Stimulated activated naive CD8-positive, alpha-beta T cell treated with anti-CD3 and anti-CD28 coated beads, Interleukin-15, Interleukin-2, amounts not matched to agents 100 ng/mL and 50 ng/mL, for 24 hours (primary cell): ENCODE measurements at regions not wholly inside any gene's neighbourhood (a gene's known extent, or its start where the extent isn't known, plus 50 kb on each side); places are given as distances from the start of the nearest gene placed in this dataset.
"Not testable (repeated sequence)": the region's sequence is repeated elsewhere in the genome, so short reads cannot be mapped to it uniquely, and the experiment has no call there.

Experiments
- H3K27ac Mint-ChIP-seq: one replicate; pipeline ENCODE4 v1.8.0; 2021; ENCODE audit warnings: mild to moderate bottlenecking, mixed read lengths
- H3K27me3 Mint-ChIP-seq: one replicate; pipeline ENCODE4 v1.8.0; 2021; ENCODE audit warnings: mixed read lengths
- H3K36me3 Mint-ChIP-seq: one replicate; pipeline ENCODE4 v1.8.0; 2021; ENCODE audit warnings: low read depth, mixed read lengths
- H3K4me1 Mint-ChIP-seq: one replicate; pipeline ENCODE4 v1.8.0; 2021; ENCODE audit warnings: low read depth, mixed read lengths
- H3K4me3 Mint-ChIP-seq: one replicate; pipeline ENCODE4 v1.8.0; 2021; ENCODE audit warnings: mild to moderate bottlenecking, mixed read lengths
- H3K9me3 Mint-ChIP-seq: one replicate; pipeline ENCODE4 v1.8.0; 2021; ENCODE audit warnings: mixed read lengths

DNA sequence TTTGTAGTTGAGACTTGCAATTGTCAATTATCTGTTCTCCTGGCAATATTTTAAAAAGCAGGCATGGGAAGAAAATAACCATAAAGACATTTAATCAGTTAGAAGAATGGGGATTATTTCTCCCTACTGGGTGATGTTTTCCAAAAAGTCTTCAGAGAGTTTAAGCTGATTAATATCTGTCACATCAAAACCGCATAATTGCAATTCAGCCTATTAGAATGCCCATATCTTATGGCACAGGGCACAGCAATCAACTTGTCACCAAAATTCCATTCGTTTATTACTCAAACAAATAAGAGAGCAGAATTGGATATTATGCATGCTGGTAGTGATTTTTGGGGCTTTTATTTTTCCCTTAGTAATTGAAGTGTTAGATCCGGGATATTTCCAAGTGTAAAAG lies 218.7 kb downstream of the RNF144B start:
- H3K4me3 Mint-ChIP-seq: no peak overlapping the region
- H3K27me3 Mint-ChIP-seq: peaks cover 10% of the 10 kb centered on the region
- H3K4me1 Mint-ChIP-seq: no peaks in the 10 kb centered on the region
- H3K9me3 Mint-ChIP-seq: peaks cover 12% of the 10 kb centered on the region
- no peak overlapping the region for H3K27ac Mint-ChIP-seq
- H3K36me3 Mint-ChIP-seq: no peaks in the 10 kb centered on the region

DNA sequence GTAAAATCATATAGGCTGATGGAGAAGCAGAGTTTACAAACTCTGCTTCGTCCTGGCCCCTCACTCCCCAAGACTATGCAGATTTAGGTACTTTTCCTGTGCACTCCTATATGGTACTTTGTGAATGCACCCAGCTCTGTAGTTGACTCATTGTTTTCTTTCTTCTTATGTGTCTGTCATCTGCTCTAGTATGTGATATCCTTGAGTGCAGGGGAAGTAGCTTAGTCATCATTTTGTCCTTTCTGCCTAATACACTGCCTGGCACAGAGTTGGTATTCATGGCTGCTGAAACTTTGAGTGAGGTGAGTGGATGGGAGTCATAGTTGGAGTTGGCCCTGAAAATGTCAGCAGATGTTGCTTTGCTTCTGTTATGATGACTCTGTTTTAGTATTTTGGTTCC lies 222.6 kb downstream of the RNF144B start:
- no peak overlapping the region for H3K27ac Mint-ChIP-seq
- peaks cover 24% of the 10 kb centered on the region for H3K27me3 Mint-ChIP-seq
- H3K9me3 Mint-ChIP-seq: peaks cover 12% of the 10 kb centered on the region
- H3K4me3 Mint-ChIP-seq: no peak overlapping the region
- H3K36me3 Mint-ChIP-seq: no peaks in the 10 kb centered on the region
- H3K4me1 Mint-ChIP-seq: no peaks in the 10 kb centered on the region

DNA sequence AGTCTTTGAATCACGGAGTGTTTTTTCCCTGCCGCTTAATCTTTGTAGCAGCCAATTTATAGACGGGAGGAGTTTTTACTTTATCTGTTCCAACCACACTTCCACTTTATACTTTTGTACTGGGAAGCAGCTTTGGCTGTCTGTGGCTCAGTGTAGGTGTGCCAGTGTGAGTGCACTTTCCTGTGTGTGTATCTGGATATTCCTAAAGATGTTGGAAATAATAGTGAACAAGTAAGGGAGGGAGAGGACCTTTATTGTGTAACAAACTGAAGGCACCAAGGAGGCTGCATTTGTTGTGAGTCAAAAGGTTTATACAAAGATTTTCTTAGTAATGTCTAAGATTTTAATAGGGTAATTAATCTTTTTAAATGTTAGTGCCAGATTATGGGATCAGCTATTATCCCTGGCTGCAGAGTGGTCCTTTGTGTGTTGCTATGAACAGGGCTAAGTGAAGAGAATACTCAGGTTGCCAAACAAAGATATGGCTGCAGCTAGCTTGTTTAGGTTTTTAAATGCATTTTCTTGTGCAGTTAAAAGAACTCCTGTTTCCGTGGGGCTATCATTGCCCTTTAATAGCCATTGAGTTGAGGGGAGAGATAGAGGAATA lies 226.3 kb downstream of the RNF144B start:
- no peaks in the 10 kb centered on the region for H3K4me1 Mint-ChIP-seq
- no peak overlapping the region for H3K27ac Mint-ChIP-seq
- H3K9me3 Mint-ChIP-seq: peaks cover 20% of the 10 kb centered on the region
- H3K27me3 Mint-ChIP-seq: peaks cover 25% of the 10 kb centered on the region
- H3K4me3 Mint-ChIP-seq: no peak overlapping the region
- no peaks in the 10 kb centered on the region for H3K36me3 Mint-ChIP-seq

DNA sequence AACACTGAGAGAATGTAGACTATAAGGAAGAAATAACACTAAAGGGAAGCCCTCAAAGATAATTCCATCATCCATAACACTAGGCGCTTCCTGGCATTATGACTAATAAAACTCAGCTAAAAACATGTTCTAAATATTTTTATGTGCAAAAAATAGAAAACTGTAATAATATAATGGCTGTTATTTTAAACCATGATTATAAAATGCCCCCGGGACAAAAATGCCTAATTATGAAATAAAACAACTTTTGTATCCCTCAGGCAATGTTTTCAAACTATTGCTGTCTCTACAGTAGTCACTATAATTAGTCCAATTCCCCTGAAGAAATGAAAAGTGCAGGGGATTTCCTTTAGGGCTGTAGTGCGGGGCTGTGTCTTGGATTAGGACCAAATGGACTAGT lies 242.4 kb downstream of the RNF144B start:
- no peak overlapping the region for H3K4me3 Mint-ChIP-seq
- no peaks in the 10 kb centered on the region for H3K36me3 Mint-ChIP-seq
- peaks cover 3% of the 10 kb centered on the region for H3K27me3 Mint-ChIP-seq
- no peaks in the 10 kb centered on the region for H3K4me1 Mint-ChIP-seq
- no peak overlapping the region for H3K27ac Mint-ChIP-seq
- H3K9me3 Mint-ChIP-seq: no peaks in the 10 kb centered on the region

DNA sequence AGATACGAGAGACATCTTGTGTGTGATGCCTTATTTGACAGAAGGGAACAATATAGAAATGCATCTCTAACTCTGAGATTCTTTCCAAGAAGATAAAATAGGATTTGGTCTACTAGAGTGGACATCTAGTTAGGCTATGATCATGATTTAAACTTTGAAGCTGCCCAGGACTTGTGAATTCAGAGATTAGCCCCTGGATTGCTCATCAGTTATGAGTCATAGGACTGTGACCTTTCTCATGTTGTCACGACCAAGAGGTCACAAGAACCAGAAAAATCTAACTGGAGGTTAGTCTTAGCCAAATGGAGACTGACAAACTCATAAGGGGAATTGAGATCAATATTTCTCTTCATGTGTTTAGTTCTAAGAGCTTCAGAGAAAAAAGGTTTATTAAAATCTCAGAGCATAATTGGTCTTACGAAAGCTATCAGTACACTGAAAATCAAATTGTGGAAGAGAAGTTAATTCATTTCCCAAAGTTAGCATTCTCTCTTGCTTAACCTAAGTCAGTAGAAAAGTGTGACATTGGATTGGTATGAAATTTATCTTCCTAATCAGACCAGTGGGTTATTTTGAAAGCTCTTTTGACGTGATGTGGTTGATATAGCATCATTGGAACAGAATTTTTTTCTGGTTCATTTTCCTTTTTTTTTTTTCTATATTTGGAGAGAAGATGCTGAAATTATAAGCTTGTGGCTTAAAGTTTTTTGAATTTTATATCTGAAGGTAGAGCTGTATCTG lies 245.7 kb downstream of the RNF144B start:
- H3K4me3 Mint-ChIP-seq: no peak overlapping the region
- H3K27ac Mint-ChIP-seq: no peak overlapping the region
- no peaks in the 10 kb centered on the region for H3K9me3 Mint-ChIP-seq
- H3K36me3 Mint-ChIP-seq: no peaks in the 10 kb centered on the region
- no peaks in the 10 kb centered on the region for H3K27me3 Mint-ChIP-seq
- H3K4me1 Mint-ChIP-seq: no peaks in the 10 kb centered on the region

DNA sequence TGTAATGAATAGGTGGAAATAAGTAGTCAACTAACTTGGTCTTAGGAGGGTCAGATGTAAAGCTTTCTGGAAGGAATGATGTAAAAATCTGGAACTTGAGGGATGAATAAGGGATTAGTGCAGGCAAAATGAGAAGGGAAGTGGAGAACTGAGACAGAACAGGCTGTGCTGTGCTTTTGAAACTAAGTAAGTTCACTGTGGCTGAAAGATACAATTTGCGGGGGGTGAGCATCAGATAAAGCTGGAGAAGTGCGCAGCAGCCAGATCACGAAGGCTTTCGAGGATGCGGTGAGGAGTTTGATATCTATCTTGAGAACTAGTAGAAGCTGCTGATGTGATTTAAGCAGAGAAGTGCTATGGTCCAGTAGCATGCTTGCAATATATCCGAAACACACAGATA lies 247.8 kb downstream of the RNF144B start:
- no peaks in the 10 kb centered on the region for H3K4me1 Mint-ChIP-seq
- no peak overlapping the region for H3K4me3 Mint-ChIP-seq
- H3K36me3 Mint-ChIP-seq: no peaks in the 10 kb centered on the region
- H3K27ac Mint-ChIP-seq: no peak overlapping the region
- H3K27me3 Mint-ChIP-seq: no peaks in the 10 kb centered on the region
- no peaks in the 10 kb centered on the region for H3K9me3 Mint-ChIP-seq

DNA sequence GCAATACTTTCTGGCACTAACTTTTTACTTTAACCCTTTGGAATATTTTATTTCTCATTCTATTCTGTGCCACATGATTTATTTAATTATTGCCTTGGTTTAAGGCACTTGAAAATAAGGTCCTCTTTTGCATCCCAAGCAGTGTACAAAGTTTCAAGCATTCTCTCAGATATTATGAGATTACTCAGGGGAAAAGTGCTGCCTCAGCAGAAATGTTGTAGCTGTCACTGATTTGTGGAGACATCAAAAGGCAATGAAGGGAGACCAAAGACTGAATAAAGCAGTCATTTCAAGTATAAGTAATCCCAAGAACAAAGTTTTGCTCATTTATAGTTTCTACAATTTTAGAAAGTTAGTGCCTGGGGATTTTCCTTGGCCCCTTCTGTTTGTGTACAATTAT lies 253.0 kb downstream of the RNF144B start:
- no peaks in the 10 kb centered on the region for H3K27me3 Mint-ChIP-seq
- H3K4me3 Mint-ChIP-seq: no peak overlapping the region
- peaks cover 5% of the 10 kb centered on the region for H3K9me3 Mint-ChIP-seq
- no peaks in the 10 kb centered on the region for H3K36me3 Mint-ChIP-seq
- no peak overlapping the region for H3K27ac Mint-ChIP-seq
- H3K4me1 Mint-ChIP-seq: no peaks in the 10 kb centered on the region

DNA sequence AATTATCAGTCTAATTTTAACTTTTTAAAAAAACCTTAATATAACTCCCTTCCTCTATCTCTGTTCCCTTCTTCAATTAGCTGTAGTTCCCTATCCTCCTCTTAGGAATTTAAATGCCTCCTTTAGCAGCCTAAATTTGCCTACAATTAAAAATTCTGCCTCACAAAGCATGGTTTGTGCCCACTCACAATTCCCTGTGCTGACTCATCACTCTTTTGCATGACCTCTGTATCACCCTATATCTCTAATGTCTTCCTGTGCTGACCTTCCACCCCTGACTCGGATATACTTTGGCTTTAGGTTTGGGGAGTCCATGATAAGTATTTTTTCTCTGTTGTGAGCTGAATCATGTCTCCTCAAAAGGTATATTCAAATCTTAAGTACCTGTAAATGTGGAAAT lies 253.6 kb downstream of the RNF144B start:
- no peak overlapping the region for H3K27ac Mint-ChIP-seq
- no peaks in the 10 kb centered on the region for H3K4me1 Mint-ChIP-seq
- no peaks in the 10 kb centered on the region for H3K36me3 Mint-ChIP-seq
- peaks cover 5% of the 10 kb centered on the region for H3K9me3 Mint-ChIP-seq
- no peak overlapping the region for H3K4me3 Mint-ChIP-seq
- no peaks in the 10 kb centered on the region for H3K27me3 Mint-ChIP-seq

DNA sequence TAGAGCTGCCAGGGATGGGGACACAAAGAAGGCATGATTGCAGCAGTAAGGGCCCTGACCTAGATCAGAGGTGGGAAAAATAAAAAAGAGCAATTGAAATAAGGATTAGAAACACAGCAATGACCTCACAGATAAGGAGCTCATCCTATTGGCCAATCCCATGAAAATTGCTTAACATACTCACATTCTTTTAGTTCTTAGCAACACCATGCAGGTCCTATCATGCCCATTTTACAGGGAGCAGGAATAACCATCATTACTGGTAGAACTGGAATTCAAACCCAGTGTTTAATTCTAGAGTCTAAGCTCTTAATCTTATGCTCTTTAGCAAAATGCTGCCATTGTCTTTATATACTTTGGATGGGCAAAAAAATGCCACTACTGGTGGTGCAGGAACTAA lies 267.7 kb downstream of the RNF144B start:
- H3K27ac Mint-ChIP-seq: no peak overlapping the region
- H3K9me3 Mint-ChIP-seq: peaks cover 5% of the 10 kb centered on the region

DNA sequence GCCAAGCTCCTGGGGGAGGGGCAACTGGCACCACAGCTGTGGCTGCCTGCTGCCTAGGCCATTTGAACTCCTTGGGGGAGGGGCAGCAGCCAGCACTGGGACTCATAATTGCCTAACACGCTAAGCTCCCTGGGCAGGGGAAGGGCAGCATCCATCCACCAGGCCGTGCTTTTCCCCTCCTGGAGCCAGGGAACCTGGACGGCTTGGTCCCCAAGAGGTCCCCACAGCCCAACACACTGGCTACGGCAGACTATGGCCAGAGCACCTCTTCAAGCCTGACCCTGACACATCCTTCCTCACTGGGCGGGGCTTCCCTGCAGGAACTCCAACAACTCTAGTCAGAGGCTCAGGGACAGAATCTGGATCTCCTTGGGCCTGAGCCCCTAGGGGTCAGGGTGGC lies 269.4 kb downstream of the RNF144B start:
- H3K27ac Mint-ChIP-seq: no peak overlapping the region
- no peaks in the 10 kb centered on the region for H3K4me1 Mint-ChIP-seq
- no peaks in the 10 kb centered on the region for H3K27me3 Mint-ChIP-seq
- H3K4me3 Mint-ChIP-seq: no peak overlapping the region
- H3K9me3 Mint-ChIP-seq: peaks cover 5% of the 10 kb centered on the region
- no peaks in the 10 kb centered on the region for H3K36me3 Mint-ChIP-seq

More for the DNA sequence above, 267.7 kb downstream of the RNF144B start:
- H3K36me3 Mint-ChIP-seq: no peaks in the 10 kb centered on the region
- H3K4me3 Mint-ChIP-seq: no peak overlapping the region
- peaks cover 4% of the 10 kb centered on the region for H3K27me3 Mint-ChIP-seq
- no peaks in the 10 kb centered on the region for H3K4me1 Mint-ChIP-seq

DNA sequence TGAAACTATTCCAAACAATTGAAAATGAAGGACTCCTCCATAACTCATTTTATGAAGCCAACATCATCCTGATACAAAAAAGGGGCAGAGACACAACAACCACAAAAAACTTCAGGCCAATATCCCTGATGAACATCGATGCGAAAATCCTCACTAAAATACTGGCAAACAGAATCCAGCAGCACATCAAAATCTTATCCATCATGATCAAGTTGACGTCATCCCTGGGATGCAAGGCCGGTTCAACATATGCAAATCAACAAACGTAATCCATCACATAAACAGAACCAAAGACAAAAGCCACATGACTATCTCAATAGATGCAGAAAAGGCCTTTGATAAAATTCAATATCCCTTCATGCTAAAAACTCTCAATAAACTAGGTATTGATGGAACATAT lies 272.8 kb downstream of the RNF144B start:
- H3K27ac Mint-ChIP-seq, H3K9me3 Mint-ChIP-seq, H3K4me3 Mint-ChIP-seq, H3K36me3 Mint-ChIP-seq, H3K27me3 Mint-ChIP-seq, H3K4me1 Mint-ChIP-seq: not testable (repeated sequence)

DNA sequence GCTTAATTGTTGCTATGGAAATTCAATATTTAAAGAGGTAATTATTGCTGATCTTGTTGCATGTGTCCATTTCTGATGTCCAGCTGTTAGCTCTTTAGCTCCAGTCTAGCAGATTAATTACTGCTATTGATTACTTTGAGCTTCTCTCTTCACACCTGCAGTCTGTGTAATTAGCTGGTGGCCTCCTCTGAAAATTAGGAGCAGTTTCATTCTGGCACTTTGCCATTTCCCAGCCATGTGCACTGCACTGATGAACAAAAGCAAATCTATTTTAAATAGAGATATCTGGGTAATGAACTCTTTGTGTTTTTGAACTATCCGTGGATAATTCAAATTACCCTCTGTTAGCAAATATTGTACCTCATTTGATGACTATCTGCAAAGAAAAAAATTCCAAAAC lies 275.9 kb downstream of the RNF144B start:
- no peak overlapping the region for H3K27ac Mint-ChIP-seq
- peaks cover 5% of the 10 kb centered on the region for H3K9me3 Mint-ChIP-seq
- no peak overlapping the region for H3K4me3 Mint-ChIP-seq
- no peaks in the 10 kb centered on the region for H3K4me1 Mint-ChIP-seq
- H3K27me3 Mint-ChIP-seq: no peaks in the 10 kb centered on the region
- H3K36me3 Mint-ChIP-seq: no peaks in the 10 kb centered on the region

DNA sequence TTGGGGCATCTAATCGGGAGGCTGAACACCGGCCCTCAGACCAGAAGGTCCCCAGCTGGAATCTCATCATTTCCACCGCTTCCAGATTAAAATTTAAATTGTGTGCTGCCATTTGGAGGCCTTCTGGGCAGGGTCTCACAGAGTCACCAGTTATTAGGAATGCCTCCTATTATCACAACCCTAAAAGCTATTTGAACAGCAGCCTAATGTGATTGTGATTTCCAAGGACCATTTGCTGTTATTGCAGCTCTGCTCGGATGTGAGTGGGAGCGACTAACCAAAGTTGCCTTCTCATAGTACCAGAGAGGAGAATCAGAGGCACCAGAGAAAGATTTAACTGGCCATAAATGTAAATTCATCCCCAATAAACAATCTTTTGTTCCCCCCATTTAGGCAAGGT lies 277.3 kb downstream of the RNF144B start:
- H3K27me3 Mint-ChIP-seq: no peaks in the 10 kb centered on the region
- no peaks in the 10 kb centered on the region for H3K36me3 Mint-ChIP-seq
- no peak overlapping the region for H3K4me3 Mint-ChIP-seq
- H3K9me3 Mint-ChIP-seq: peaks cover 1% of the 10 kb centered on the region
- no peaks in the 10 kb centered on the region for H3K4me1 Mint-ChIP-seq
- no peak overlapping the region for H3K27ac Mint-ChIP-seq

DNA sequence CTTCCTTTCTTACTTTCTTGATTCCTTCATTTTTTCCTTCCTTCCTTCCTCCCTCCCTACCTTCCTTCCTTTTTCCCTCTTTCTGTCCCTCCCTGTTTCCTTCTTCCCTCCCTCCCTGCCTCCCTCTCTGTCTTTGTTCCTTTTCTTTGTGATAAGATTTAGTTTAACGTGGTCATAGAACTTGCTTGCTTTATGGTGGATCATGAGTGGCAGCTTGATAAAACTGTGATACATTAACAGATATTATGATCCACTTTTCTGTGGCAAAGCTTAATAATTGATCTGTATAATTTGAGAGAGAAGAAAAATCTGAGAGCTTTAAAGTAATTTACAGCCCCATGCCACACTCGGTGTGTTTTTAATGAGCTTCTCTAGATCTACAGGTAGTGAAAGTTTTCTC lies 280.5 kb downstream of the RNF144B start:
- H3K4me1 Mint-ChIP-seq: no peaks in the 10 kb centered on the region
- H3K27me3 Mint-ChIP-seq: no peaks in the 10 kb centered on the region
- H3K36me3 Mint-ChIP-seq: no peaks in the 10 kb centered on the region

DNA sequence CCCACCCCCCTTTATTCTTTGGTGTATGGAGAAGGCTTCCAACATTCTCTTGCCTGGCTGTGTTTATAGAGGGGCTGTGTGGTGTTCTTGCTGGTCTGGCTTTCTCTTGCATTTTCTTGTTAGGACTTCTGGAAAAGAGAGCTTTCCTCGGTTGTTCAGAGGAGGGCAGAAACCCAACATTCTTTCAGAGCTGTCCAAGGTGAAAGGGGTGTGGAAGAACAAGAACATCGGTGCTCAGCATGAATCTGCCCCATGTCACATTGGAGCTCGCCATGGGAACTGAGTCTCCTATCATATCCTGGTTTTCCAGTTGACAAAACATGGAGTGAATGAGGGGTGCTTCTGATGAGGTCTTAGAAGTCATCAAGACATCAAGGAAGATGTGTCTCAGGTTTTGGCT lies 281.8 kb downstream of the RNF144B start:
- Mint-ChIP-seq H3K9me3 (no peaks in the 10 kb centered on the region), H3K36me3 (no peaks in the 10 kb centered on the region), H3K27me3 (no peaks in the 10 kb centered on the region), H3K4me3 (no peak overlapping the region), H3K4me1 (no peaks in the 10 kb centered on the region), H3K27ac (no peak overlapping the region)

More for the DNA sequence above, 280.5 kb downstream of the RNF144B start:
- Mint-ChIP-seq H3K4me3 (no peak overlapping the region), H3K27ac (no peak overlapping the region), H3K9me3 (no peaks in the 10 kb centered on the region)

DNA sequence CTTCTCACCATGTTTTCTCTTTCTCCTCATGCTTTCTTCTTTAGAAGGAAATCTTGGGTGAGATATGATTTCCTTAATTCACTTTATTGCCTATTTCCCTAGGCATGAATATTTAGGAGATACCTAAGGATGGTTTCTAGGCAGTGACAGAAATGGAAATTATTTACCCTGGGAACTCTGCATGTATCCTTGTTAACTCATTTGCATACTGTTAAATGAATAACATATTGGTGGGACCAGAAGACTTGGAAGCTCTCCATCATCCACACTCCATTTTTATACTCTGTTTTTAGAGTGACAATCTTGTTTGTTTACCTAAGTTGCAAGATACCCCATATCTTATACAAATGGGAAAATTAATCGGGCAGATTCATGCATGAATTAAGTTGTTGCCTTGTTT lies 285.7 kb downstream of the RNF144B start:
- Mint-ChIP-seq H3K4me1 (no peaks in the 10 kb centered on the region), H3K4me3 (no peak overlapping the region), H3K27me3 (no peaks in the 10 kb centered on the region), H3K27ac (no peak overlapping the region), H3K36me3 (no peaks in the 10 kb centered on the region), H3K9me3 (no peaks in the 10 kb centered on the region)
